ENCODE measurements at regions not wholly inside any gene's neighbourhood (a gene's known extent, or its start where the extent isn't known, plus 50 kb on each side); places are given as distances from the start of the nearest gene placed in this dataset.

DNA sequence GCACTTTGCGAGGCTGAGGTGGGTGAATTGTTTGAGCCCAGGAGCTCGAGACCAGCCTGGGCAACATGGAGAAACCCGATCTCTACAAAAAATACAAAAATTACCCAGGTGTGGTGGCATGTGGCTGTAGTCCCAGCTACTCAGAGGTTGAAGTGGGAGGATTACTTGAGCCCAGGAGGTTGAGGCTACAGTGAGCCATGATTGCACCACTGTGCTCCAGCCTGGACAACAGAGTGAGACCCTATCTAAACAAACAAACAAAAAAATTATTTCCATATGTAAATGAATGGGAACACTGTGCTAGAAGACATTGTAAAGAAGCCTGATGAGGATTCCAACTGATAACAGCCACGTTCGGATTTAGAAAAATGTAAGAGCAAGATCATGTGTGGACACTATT, 154.2 kb downstream of the ZFP64 start:
- ATAC-seq = no peak

DNA sequence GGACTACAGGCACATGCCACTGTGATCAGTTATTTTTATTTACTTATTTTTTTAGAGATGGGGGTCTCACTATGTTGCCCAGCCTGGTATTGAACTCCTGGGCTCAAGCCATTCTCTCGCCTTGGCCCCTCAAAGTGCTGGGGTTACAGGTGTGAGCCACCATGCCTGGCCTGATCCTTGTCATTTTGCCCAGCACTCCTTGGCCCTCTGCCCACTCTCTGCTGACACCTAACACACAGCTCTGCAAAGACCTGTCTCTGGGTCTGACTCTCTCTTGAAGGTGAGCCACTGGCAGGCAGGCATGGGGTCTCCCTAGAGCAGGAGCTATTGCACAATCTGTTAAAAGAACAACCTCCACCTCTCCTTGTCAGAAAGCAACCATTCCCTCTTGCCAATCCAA, 155.6 kb downstream of the ZFP64 start:
- no peak for ATAC-seq
- TF ChIP-seq SNAI2 (CRISPR knock-in tag; IDR thresholded peaks at IDR 0.05) (no peak), TCF4 (CRISPR knock-in tag; IDR thresholded peaks at IDR 0.05; ENCODE audit: borderline replicate concordance) (no peak)

More for the DNA sequence above, 154.2 kb downstream of the ZFP64 start:
- TF ChIP-seq TOX (CRISPR knock-in tag; IDR thresholded peaks at IDR 0.05; ENCODE audit: borderline replicate concordance) (no peak), ZFP3 (CRISPR knock-in tag; IDR thresholded peaks at IDR 0.05) (no peak), ARNTL (CRISPR knock-in tag; IDR thresholded peaks at IDR 0.05; ENCODE audit: borderline replicate concordance, low read depth) (no peak), GLIS3 (CRISPR knock-in tag; IDR thresholded peaks at IDR 0.05) (no peak), PATZ1 (CRISPR knock-in tag; IDR thresholded peaks at IDR 0.05; ENCODE audit: borderline replicate concordance) (no peak), ZFP30 (CRISPR knock-in tag; IDR thresholded peaks at IDR 0.05) (no peak), CSDC2 (CRISPR knock-in tag; IDR thresholded peaks at IDR 0.05) (no peak), ZNF8 (CRISPR knock-in tag; IDR thresholded peaks at IDR 0.05) (no peak), ZNF70 (CRISPR knock-in tag; IDR thresholded peaks at IDR 0.05) (no peak), ISL1 (CRISPR knock-in tag; IDR thresholded peaks at IDR 0.05) (no peak), ZC3H10 (CRISPR knock-in tag; IDR thresholded peaks at IDR 0.05) (no peak), ZNF565 (CRISPR knock-in tag; conservative IDR thresholded peaks at IDR 0.05; ENCODE audit: low read depth) (no peak), SNAI2 (CRISPR knock-in tag; IDR thresholded peaks at IDR 0.05) (no peak), TCF4 (CRISPR knock-in tag; IDR thresholded peaks at IDR 0.05; ENCODE audit: borderline replicate concordance) (no peak)
- TF ChIP-seq, protein P1, sequence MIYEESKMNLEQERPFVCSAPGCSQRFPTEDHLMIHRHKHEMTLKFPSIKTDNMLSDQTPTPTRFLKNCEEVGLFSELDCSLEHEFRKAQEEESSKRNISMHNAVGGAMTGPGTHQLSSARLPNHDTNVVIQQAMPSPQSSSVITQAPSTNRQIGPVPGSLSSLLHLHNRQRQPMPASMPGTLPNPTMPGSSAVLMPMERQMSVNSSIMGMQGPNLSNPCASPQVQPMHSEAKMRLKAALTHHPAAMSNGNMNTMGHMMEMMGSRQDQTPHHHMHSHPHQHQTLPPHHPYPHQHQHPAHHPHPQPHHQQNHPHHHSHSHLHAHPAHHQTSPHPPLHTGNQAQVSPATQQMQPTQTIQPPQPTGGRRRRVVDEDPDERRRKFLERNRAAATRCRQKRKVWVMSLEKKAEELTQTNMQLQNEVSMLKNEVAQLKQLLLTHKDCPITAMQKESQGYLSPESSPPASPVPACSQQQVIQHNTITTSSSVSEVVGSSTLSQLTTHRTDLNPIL (CRISPR knock-in tag; IDR thresholded peaks at IDR 0.05; ENCODE audit: low read depth) = no peak

DNA sequence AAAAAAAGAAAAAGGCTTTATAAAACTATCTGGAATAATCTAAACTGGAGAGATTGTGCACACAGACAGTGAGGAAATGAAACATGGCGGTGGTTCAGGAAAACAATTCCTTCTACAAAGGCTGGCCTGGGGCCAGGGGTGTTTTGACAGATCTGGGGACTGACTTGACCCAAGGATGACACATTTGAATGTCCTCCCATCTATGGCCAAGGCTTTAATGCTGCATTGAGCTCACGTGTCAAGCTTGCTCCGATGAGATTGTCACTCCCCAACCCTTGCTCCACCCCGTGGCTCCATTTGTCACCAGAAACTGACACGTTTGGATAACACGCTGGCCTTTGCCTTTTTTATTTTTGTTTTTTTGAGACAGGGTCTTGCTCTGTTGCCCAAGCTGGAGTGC, 156.1 kb downstream of the ZFP64 start:
- TF ChIP-seq TCF4 (CRISPR knock-in tag; IDR thresholded peaks at IDR 0.05; ENCODE audit: borderline replicate concordance) (no peak), ESRRG (CRISPR knock-in tag; IDR thresholded peaks at IDR 0.05) (no peak), PPARA (CRISPR knock-in tag; IDR thresholded peaks at IDR 0.05; ENCODE audit: borderline replicate concordance) (no peak), PATZ1 (CRISPR knock-in tag; IDR thresholded peaks at IDR 0.05; ENCODE audit: borderline replicate concordance) (no peak), ZNF70 (CRISPR knock-in tag; IDR thresholded peaks at IDR 0.05) (no peak), GLIS3 (CRISPR knock-in tag; IDR thresholded peaks at IDR 0.05) (no peak), TOX (CRISPR knock-in tag; IDR thresholded peaks at IDR 0.05; ENCODE audit: borderline replicate concordance) (no peak), ZFP30 (CRISPR knock-in tag; IDR thresholded peaks at IDR 0.05) (no peak), CSDC2 (CRISPR knock-in tag; IDR thresholded peaks at IDR 0.05) (no peak), BACH2 (CRISPR knock-in tag; IDR thresholded peaks at IDR 0.05; ENCODE audit: borderline replicate concordance) (no peak), ZFP3 (CRISPR knock-in tag; IDR thresholded peaks at IDR 0.05) (no peak), ISL1 (CRISPR knock-in tag; IDR thresholded peaks at IDR 0.05) (no peak), ZC3H10 (CRISPR knock-in tag; IDR thresholded peaks at IDR 0.05) (no peak), ARNTL (CRISPR knock-in tag; IDR thresholded peaks at IDR 0.05; ENCODE audit: borderline replicate concordance, low read depth) (no peak), ZNF565 (CRISPR knock-in tag; conservative IDR thresholded peaks at IDR 0.05; ENCODE audit: low read depth) (no peak)
- TF ChIP-seq, protein P2, sequence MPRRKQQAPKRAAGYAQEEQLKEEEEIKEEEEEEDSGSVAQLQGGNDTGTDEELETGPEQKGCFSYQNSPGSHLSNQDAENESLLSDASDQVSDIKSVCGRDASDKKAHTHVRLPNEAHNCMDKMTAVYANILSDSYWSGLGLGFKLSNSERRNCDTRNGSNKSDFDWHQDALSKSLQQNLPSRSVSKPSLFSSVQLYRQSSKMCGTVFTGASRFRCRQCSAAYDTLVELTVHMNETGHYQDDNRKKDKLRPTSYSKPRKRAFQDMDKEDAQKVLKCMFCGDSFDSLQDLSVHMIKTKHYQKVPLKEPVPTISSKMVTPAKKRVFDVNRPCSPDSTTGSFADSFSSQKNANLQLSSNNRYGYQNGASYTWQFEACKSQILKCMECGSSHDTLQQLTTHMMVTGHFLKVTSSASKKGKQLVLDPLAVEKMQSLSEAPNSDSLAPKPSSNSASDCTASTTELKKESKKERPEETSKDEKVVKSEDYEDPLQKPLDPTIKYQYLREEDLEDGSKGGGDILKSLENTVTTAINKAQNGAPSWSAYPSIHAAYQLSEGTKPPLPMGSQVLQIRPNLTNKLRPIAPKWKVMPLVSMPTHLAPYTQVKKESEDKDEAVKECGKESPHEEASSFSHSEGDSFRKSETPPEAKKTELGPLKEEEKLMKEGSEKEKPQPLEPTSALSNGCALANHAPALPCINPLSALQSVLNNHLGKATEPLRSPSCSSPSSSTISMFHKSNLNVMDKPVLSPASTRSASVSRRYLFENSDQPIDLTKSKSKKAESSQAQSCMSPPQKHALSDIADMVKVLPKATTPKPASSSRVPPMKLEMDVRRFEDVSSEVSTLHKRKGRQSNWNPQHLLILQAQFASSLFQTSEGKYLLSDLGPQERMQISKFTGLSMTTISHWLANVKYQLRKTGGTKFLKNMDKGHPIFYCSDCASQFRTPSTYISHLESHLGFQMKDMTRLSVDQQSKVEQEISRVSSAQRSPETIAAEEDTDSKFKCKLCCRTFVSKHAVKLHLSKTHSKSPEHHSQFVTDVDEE (CRISPR knock-in tag; IDR thresholded peaks at IDR 0.05) = no peak
- ATAC-seq = no peak

- ATAC-seq = no peak
- no peak for TF ChIP-seq CSDC2 (CRISPR knock-in tag; IDR thresholded peaks at IDR 0.05)
- TF ChIP-seq ZFP3 (CRISPR knock-in tag; IDR thresholded peaks at IDR 0.05) = no peak
- TF ChIP-seq ZNF8 (CRISPR knock-in tag; IDR thresholded peaks at IDR 0.05) = no peak
- TF ChIP-seq, protein P1 (CRISPR knock-in tag; IDR thresholded peaks at IDR 0.05; ENCODE audit: low read depth) = no peak
- TF ChIP-seq, protein P2 (CRISPR knock-in tag; IDR thresholded peaks at IDR 0.05) = no peak
- no peak for TF ChIP-seq PATZ1 (CRISPR knock-in tag; IDR thresholded peaks at IDR 0.05; ENCODE audit: borderline replicate concordance)
- TF ChIP-seq TOX (CRISPR knock-in tag; IDR thresholded peaks at IDR 0.05; ENCODE audit: borderline replicate concordance) = no peak
These were observed 157.0 kb downstream of the ZFP64 start for GRCh38 chr20:52034581-52034980.

Measured in SK-N-SH treated with all-trans-retinoic acid at 6 μM for 48 hours (cell line).